Loucy (cell line): ENCODE measurements at regions not wholly inside any gene's neighbourhood (a gene's known extent, or its start where the extent isn't known, plus 50 kb on each side); places are given as distances from the start of the nearest gene placed in this dataset.

ENCODE experiments used
- H2AFZ ChIP-seq: fragments of 200-600 bp; sonication (generic); 2 replicates; pipeline ENCODE4 v1.6.0; 2016; ENCODE audit warnings: antibody characterized with exemption, mild to moderate bottlenecking, low read length, moderate library complexity
- H3F3A ChIP-seq: fragments of 200-600 bp; 2 replicates; pipeline ENCODE4 v1.6.0; 2016; ENCODE audit warnings: antibody characterized with exemption, low read depth, mild to moderate bottlenecking
- H3K27me3 ChIP-seq: fragments of 200-600 bp; sonication (generic); 2 replicates; pipeline ENCODE4 v1.6.1; 2014; ENCODE audit warnings: low read length, mild to moderate bottlenecking; ENCODE audit not compliant: insufficient read depth, poor library complexity, severe bottlenecking
- H3K36me3 ChIP-seq: fragments of 200-600 bp; sonication (generic); 2 replicates; pipeline ENCODE4 v1.6.1; 2016; ENCODE audit warnings: low read length; ENCODE audit not compliant: insufficient read depth
- H3K4me1 ChIP-seq: fragments of 200-600 bp; sonication (generic); 2 replicates; pipeline ENCODE4 v1.5.1; 2014; ENCODE audit warnings: low read length, mild to moderate bottlenecking; ENCODE audit not compliant: insufficient read depth, poor library complexity, severe bottlenecking
- H3K4me2 ChIP-seq: fragments of 200-600 bp; sonication (generic); 2 replicates; pipeline ENCODE4 v1.6.0; 2014; ENCODE audit warnings: antibody characterized with exemption, low read length, low read depth, mild to moderate bottlenecking; ENCODE audit not compliant: poor library complexity, severe bottlenecking
- H3K4me3 ChIP-seq: fragments of 200-600 bp; sonication (generic); 2 replicates; pipeline ENCODE4 v1.5.1; 2014; ENCODE audit warnings: low read length, mild to moderate bottlenecking, mixed read lengths; ENCODE audit not compliant: poor library complexity, severe bottlenecking
- H3K79me2 ChIP-seq: fragments of 200-600 bp; sonication (generic); 2 replicates; pipeline ENCODE4 v1.6.1; 2014; ENCODE audit warnings: low read length; ENCODE audit not compliant: insufficient read depth
- H3K9ac ChIP-seq: fragments of 200-600 bp; sonication (generic); 2 replicates; pipeline ENCODE4 v1.6.0; 2014; ENCODE audit warnings: mild to moderate bottlenecking, low read depth, low read length, moderate library complexity; ENCODE audit not compliant: poor library complexity, severe bottlenecking
- H3K9me2 ChIP-seq: fragments of 200-600 bp; sonication (generic); replicated peaks from 2 replicates; pipeline ENCODE4 v1.6.1; 2016; ENCODE audit warnings: low read depth, low read length, mixed read lengths
- H3K9me3 ChIP-seq: fragments of 200-600 bp; sonication (generic); 2 replicates; pipeline ENCODE4 v1.6.1; 2014; ENCODE audit warnings: mild to moderate bottlenecking, antibody characterized with exemption, low read length, low read depth; ENCODE audit not compliant: insufficient read depth
- H4K20me1 ChIP-seq: fragments of 200-600 bp; sonication (generic); 2 replicates; pipeline ENCODE4 v1.6.0; 2014; ENCODE audit warnings: antibody characterized with exemption, low read length, mild to moderate bottlenecking; ENCODE audit not compliant: insufficient read depth, poor library complexity, severe bottlenecking
- CTCF ChIP-seq: fragments of 200-600 bp; sonication (generic); conservative IDR thresholded peaks from 2 replicates; pipeline ENCODE4 v1.5.1; 2014; ENCODE audit warnings: mild to moderate bottlenecking, antibody characterized with exemption, low read length
- EZH2phosphoT487 ChIP-seq: fragments of 200-600 bp; IDR thresholded peaks from 2 replicates; pipeline ENCODE4 v1.6.1; 2018; ENCODE audit warnings: antibody characterized with exemption, mild to moderate bottlenecking, moderate library complexity, borderline replicate concordance

GRCh38 chr11:80204021-80204420 lies 763.2 kb upstream of the TENM4 start:
- Histone ChIP-seq H3K4me2 (no peak overlapping the region), H3K9me2 (no peaks in the 10 kb centered on the region), H3K27me3 (no peaks in the 10 kb centered on the region), H3K4me3 (no peak overlapping the region), H2AFZ (no peak overlapping the region), H4K20me1 (no peaks in the 10 kb centered on the region), H3K79me2 (no peaks in the 10 kb centered on the region), H3K4me1 (no peaks in the 10 kb centered on the region), H3K36me3 (no peaks in the 10 kb centered on the region), H3K9ac (no peak overlapping the region), H3K9me3 (no peaks in the 10 kb centered on the region), H3F3A (no peaks in the 10 kb centered on the region)
- TF ChIP-seq EZH2phosphoT487 (no peak), CTCF (no peak)

GRCh38 chr11:80196932-80197554 lies 756.2 kb upstream of the TENM4 start:
- H3K79me2 ChIP-seq, result no peaks in the 10 kb centered on the region
- H4K20me1 ChIP-seq, result no peaks in the 10 kb centered on the region
- no peak overlapping the region for H2AFZ ChIP-seq
- H3K4me1 ChIP-seq, result no peaks in the 10 kb centered on the region
- H3K9me3 ChIP-seq, result no peaks in the 10 kb centered on the region
- H3K4me2 ChIP-seq, result no peak overlapping the region
- H3K4me3 ChIP-seq, result no peak overlapping the region
- H3K27me3 ChIP-seq, result no peaks in the 10 kb centered on the region
- no peaks in the 10 kb centered on the region for H3K9me2 ChIP-seq
- H3K9ac ChIP-seq, result no peak overlapping the region
- TF ChIP-seq CTCF (no peak), EZH2phosphoT487 (no peak)
- no peaks in the 10 kb centered on the region for H3F3A ChIP-seq
- no peaks in the 10 kb centered on the region for H3K36me3 ChIP-seq

- no peak overlapping the region for H3K4me2 ChIP-seq
These were observed 755.2 kb upstream of the TENM4 start for GRCh38 chr11:80196041-80196440.

More at GRCh38 chr11:80196041-80196440, 755.2 kb upstream of the TENM4 start:
- no peaks in the 10 kb centered on the region for H3K4me1 ChIP-seq
- TF ChIP-seq CTCF (no peak), EZH2phosphoT487 (no peak)
- no peaks in the 10 kb centered on the region for H3K9me2 ChIP-seq
- no peaks in the 10 kb centered on the region for H3K36me3 ChIP-seq
- H3F3A ChIP-seq, result no peaks in the 10 kb centered on the region
- H2AFZ ChIP-seq, result no peak overlapping the region
- H3K4me3 ChIP-seq, result no peak overlapping the region
- no peak overlapping the region for H3K9ac ChIP-seq
- H3K27me3 ChIP-seq, result no peaks in the 10 kb centered on the region
- H3K79me2 ChIP-seq, result no peaks in the 10 kb centered on the region
- H3K9me3 ChIP-seq, result no peaks in the 10 kb centered on the region
- H4K20me1 ChIP-seq, result no peaks in the 10 kb centered on the region
